Pulmonary artery endothelial cell (primary cell): ENCODE measurements at regions not wholly inside any gene's neighbourhood (a gene's known extent, or its start where the extent isn't known, plus 50 kb on each side); places are given as distances from the start of the nearest gene placed in this dataset.
"Not testable (repeated sequence)": the region's sequence is repeated elsewhere in the genome, so short reads cannot be mapped to it uniquely, and the experiment has no call there.

Source experiments
- DNase-seq: peaks from one replicate; pipeline ENCODE4 v3.0.0-alpha.2; 2011; ENCODE audit warnings: low read depth, low spot score

GRCh38 chr18:52168131-52168530, 171.9 kb upstream of the DCC start:
- not testable (repeated sequence) for DNase-seq

DNA sequence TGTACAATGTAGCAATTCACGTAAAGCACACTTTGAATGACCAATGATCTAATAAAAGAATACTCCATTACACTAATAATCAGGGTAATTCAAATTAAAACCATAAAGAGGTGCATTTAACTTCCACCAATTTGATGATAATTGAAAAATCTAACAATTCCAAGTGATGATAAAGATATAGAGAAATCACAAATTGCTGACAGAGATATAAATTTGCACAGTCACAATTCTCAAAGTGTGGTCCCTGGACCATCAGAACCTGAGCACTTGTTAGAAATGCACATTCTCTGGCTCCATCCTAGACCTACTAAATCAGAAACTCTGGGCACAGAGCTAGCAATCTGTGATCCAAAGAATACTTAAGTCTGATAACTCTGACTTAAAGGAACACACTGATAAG, 165.8 kb upstream of the DCC start:
- no peak for DNase-seq

DNA sequence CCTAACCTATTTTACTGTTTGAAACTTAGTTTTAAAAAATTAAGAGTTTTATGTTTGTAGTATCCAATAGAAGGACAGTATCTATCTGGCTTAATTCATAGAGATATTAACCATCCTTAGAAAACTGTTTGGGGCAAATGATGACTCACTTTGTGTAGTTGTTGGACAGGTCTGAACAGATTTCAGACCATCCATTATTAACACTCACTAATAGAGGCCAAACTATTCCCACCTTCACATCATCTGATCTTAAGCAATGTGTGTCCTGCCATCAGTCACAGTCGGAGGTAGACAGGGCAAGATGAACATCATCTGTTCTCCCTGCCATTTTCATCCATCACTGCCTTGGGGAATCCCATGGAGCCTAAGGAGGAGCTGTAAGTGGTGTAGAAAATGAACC, 164.6 kb upstream of the DCC start:
- no peak for DNase-seq

GRCh38 chr18:52183107-52183506, 156.9 kb upstream of the DCC start:
- DNase-seq = no peak

GRCh38 chr18:52190195-52190594, 149.8 kb upstream of the DCC start:
- DNase-seq = no peak

DNA sequence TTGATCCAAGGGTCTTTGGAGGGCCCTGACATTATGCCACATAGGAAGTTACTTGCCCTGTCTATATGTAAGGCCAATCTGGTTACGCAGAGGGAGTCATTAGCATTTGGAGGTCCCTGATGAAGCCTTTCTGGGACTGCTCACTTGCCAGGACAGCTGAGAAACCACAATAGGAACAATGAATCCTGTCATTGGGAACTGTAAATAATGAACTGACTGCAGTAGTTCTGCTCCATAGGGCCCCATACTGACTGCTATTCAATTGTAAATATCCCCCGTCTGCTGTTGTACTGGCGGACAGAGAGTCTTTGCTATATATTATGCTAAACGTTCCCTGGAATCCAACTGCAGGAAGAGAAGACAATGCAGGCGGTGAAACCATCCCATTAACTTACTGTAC, 149.4 kb upstream of the DCC start:
- no peak for DNase-seq

DNA sequence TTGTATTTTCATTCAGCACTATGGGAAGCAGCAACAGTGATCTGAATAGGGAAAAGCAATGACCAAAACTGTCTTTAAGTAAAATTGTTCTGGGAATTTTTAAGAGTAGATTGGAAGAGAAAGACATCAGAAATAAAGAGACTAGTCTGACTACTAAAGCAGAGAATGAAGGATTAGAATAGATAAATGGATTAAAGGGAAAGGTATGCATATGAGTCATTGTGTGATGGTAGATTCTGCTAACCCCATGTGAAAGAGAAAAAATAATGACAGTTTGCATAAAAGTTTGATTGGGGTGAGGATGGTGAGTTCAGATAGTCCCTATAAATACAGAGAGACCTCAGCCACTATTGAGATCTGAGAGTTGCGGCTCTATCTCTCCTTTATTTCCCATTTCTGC, 139.6 kb upstream of the DCC start:
- no peak for DNase-seq

DNA sequence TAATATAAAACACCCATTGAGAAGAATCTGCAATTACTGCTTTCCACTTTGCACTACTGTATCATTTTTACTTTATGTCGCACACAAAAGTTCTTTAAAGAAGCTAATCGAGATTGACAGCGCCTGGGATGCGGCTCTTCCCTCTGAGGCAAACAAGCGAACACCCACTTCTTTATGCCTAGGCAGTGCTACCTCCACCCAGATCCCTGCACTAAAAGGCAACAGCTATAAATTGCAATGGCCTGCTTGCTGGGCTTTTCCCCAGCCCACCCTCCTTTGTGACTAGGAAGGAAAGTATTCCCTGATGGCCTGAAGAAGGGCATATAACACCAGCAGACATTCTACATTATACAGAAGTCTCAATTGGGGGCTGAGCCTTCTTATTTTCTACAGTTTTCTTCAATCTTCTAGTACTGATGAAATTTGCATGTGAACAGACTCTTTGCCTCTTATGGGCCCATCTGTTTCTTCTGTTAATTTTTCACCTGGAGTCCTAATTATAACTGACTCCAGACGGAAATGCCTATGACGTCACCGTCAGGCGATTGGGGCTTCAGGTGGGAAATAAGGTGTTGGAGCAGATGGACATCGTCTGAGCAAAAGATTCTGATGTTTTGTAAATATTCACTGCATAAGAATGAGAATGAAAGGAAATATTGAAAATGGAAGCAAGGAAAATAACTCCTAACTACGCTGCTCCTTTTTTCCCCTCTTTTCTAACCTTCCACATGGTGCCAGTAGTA, 138.9 kb upstream of the DCC start:
- DNase-seq = no peak

DNA sequence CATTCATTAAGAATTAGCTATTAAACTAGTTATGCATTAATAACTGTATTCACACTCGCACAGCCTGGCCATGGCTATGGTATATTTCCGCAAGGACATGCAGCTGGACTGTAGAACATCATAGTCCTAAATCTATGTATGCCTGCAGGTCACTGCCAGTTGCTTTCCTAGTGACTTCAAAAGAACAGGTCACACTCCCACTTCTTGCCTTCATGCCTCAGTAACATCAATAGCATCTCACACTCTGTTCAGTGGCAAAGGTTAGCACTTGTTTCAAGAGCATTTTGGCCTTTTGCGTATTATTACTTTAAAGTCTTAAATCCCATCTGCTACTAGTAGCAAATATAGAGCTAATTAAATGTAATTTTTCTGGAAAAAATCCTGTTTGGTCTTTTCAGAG, 131.4 kb upstream of the DCC start:
- no peak for DNase-seq

DNA sequence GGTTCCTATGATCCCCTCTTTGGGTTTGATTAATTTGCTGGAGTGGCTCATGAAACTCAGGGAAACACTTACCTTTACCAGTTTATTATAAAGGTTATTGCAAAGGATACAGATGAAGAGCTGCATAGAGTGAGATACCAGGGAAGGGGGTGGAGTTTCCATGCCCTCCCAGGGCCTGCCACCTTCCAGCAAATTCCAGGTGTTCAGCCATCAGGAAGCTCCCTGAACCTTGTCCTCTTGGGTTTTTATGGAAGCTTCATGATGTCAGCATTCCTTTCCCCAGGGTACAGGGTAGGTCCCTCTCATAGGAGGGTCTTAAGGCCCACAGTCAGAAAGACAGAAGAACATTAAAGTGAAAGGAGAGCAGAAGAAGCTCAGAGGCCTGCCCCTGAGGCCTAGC, 123.9 kb upstream of the DCC start:
- no peak for DNase-seq

GRCh38 chr18:52216666-52217065, 123.3 kb upstream of the DCC start:
- no peak for DNase-seq

- DNase-seq = no peak
Observed at GRCh38 chr18:52219102-52219501, 120.9 kb upstream of the DCC start.

- no peak for DNase-seq
Observed at GRCh38 chr18:52220062-52220591, 119.9 kb upstream of the DCC start.

DNA sequence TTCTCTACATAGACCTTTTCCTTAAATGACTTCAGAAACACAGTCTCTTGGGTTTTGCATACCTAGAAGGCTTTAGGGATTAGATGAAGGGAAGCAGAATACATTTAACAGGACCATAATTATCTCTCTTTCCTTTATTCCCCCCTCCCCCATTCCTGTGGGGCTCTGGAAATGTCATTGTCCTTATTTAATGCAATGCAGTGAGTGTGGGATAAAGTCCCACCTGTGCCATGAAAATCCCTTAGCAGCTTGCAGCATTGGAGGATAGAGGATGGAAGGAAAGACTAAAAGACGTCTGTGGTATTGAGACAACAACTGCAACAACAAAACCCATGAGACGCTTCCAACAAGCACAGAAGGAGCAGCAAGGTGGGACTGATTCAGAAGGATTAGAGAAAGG, 117.8 kb upstream of the DCC start:
- no peak for DNase-seq

DNA sequence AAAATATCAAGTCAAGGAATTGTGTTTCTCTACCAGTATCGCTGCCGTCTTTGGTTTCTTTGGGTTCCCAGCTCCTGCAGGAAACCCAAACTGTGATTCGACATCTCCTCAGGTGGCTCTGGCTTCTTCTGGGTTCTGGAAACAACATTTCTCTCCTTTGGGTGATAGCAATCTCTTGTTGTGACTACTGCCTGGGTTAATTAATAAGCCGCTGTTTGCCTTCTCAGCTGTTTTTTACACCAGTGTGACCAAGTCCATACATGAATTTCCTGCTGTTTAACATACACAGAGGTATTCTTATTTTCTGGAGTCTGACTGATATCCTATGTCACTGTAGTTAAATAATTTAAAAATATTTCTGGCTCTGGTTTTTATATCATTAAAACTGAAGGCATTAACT, 112.5 kb upstream of the DCC start:
- DNase-seq = no peak

- no peak for DNase-seq
Observed at GRCh38 chr18:52228166-52228565, 111.8 kb upstream of the DCC start.

GRCh38 chr18:52236131-52236530, 103.9 kb upstream of the DCC start:
- DNase-seq = no peak

DNA sequence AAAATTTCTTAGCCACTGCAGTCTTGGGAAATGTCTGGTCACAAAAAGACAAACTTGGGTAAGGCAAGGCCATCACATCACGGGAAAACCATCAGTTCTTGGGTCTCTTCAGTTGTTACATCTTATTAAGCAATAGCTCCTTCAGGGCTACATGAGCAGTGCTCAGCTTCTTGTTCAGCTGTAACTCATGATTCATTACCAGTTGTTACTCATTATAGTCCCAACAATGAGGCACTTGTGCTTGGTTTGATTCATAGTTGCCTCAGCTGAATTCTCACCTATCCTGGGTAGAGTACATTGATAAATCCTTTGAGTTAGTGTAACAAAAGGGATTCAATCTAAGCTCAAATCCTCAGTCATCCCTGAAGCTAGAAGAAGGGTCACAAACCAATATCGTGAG, 102.4 kb upstream of the DCC start:
- no peak for DNase-seq

- no peak for DNase-seq
Observed at GRCh38 chr18:52242711-52243110, 97.3 kb upstream of the DCC start.

- DNase-seq = no peak
Observed at GRCh38 chr18:52244658-52245057, 95.3 kb upstream of the DCC start.

GRCh38 chr18:52254367-52254766, 85.6 kb upstream of the DCC start:
- DNase-seq = no peak

- not testable (repeated sequence) for DNase-seq
Observed at GRCh38 chr18:52257417-52257816, 82.6 kb upstream of the DCC start.

DNA sequence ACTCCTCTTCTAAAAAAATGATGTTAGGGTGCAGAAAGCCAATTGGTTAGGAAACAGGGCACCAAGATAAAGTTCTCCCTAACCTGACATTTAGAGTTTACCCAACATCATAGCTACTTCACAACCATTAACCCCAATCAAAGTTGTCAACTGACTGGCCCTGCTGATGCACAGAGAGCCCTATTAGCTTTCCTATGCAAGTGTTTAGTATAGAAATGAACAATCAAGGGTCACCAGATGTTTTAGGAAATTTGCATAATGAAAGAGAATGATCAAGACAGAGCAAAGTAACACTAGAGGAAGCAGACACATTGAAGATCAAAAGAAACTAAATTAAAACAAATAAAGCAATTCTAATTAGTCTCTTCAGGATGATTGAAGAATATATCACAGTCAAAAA, 64.2 kb upstream of the DCC start:
- DNase-seq = no peak

DNA sequence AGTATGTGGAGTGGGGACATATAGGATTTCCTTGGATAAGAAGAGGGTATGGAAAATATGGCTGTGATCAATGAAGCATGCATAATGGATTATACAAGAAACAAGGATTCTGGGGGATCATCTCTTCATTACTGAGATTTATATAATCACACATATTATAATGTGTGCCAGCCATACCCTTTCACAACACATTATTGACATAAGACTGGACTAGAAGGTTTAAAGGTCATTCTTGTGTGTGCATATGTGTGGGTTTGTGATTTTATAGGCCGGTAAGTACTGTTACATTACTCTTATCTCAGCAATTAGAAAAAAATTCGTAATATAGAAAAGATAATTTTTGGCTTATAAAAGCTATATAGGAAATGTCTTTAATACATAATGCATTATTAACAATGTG, 62.2 kb upstream of the DCC start:
- no peak for DNase-seq
